ENCODE measurements at regions not wholly inside any gene's neighbourhood (a gene's known extent, or its start where the extent isn't known, plus 50 kb on each side); places are given as distances from the start of the nearest gene placed in this dataset.

- DNase-seq: no peak
- Mint-ChIP-seq H3K4me3 (no peak overlapping the region), H3K27ac (no peak overlapping the region), H3K27me3 (no peaks in the 10 kb centered on the region), H3K9me3 (ENCODE audit: insufficient read depth) (peaks cover 4% of the 10 kb centered on the region), H3K4me1 (no peaks in the 10 kb centered on the region)
- Histone ChIP-seq H3K9ac (ENCODE audit: low read length) (no peak overlapping the region), H2AFZ (ENCODE audit: insufficient read depth, low read depth, low read length, poor library complexity, severe bottlenecking) (no peak overlapping the region), H4K20me1 (ENCODE audit: control insufficient read depth, insufficient read depth, low read length, poor library complexity, severe bottlenecking) (no peaks in the 10 kb centered on the region), H3K4me3 (ENCODE audit: control extremely low read depth in 1 of 5, extremely low read depth in 1 of 5, insufficient read depth in 1 of 5, low read depth in 2 of 5, low read length in 4 of 5) (no peak overlapping the region), H3K27me3 (replicated peaks in 1 of 4; ENCODE audit: control extremely low read depth in 1 of 4, control insufficient read depth in 3 of 4, insufficient read depth in 4 of 4, low read length in 3 of 4) (no peaks in the 10 kb centered on the region), H3K9me3 (ENCODE audit: control extremely low read depth in 1 of 3, control insufficient read depth in 2 of 3, insufficient read depth in 1 of 3, low read length in 2 of 3) (peaks cover 0 to 5% (median 0%) of the 10 kb centered on the region in 3 donors), H3K79me2 (ENCODE audit: control insufficient read depth, insufficient read depth, low read length) (no peaks in the 10 kb centered on the region), H3K4me1 (ENCODE audit: control insufficient read depth in 2 of 2, insufficient read depth in 2 of 2, low read length in 2 of 2) (no peaks in the 10 kb centered on the region), H3K27ac (ENCODE audit: low read length in 2 of 2) (no peak overlapping the region), H3K4me2 (replicated peaks; ENCODE audit: low read depth, low read length, poor library complexity, severe bottlenecking) (no peak overlapping the region), H3K36me3 (replicated peaks in 1 of 2; ENCODE audit: control extremely low read depth in 1 of 2, control insufficient read depth in 1 of 2, extremely low read depth in 1 of 2, insufficient read depth in 2 of 2, low read length in 1 of 2) (no peaks in the 10 kb centered on the region)
- intact Hi-C loops (cut with micrococcal nuclease): no loop called here
- CTCF ChIA-PET: no interaction called here
- ATAC-seq (ENCODE audit: low read depth): no peak
- POLR2A ChIA-PET: no interaction called here
- TF ChIP-seq EZH2 (IDR thresholded peaks at IDR 0.05; ENCODE audit: borderline replicate concordance, insufficient read depth, low read depth, low read length, poor library complexity, severe bottlenecking) (no peak), CTCF (IDR thresholded peaks at IDR 0.05) (no peak)
These were observed 137.4 kb upstream of the PRR16 start for GRCh38 chr5:120326651-120327050.

GRCh38 chr5:120327180-120327579 lies 136.9 kb upstream of the PRR16 start:
- ChIA-PET POLR2A (no interaction called here), CTCF (no interaction called here)
- WGBS (ENCODE audit: insufficient coverage): no CpG with 5 or more reads among the region's 2 CpGs
- Histone ChIP-seq H3K4me1 (ENCODE audit: control insufficient read depth in 2 of 2, insufficient read depth in 2 of 2, low read length in 2 of 2) (no peaks in the 10 kb centered on the region), H3K9me3 (ENCODE audit: control extremely low read depth in 1 of 3, control insufficient read depth in 2 of 3, insufficient read depth in 1 of 3, low read length in 2 of 3) (peaks cover 0 to 5% (median 0%) of the 10 kb centered on the region in 3 donors), H3K79me2 (ENCODE audit: control insufficient read depth, insufficient read depth, low read length) (no peaks in the 10 kb centered on the region), H3K36me3 (replicated peaks in 1 of 2; ENCODE audit: control extremely low read depth in 1 of 2, control insufficient read depth in 1 of 2, extremely low read depth in 1 of 2, insufficient read depth in 2 of 2, low read length in 1 of 2) (no peaks in the 10 kb centered on the region), H3K27ac (ENCODE audit: low read length in 2 of 2) (no peak overlapping the region), H4K20me1 (ENCODE audit: control insufficient read depth, insufficient read depth, low read length, poor library complexity, severe bottlenecking) (no peaks in the 10 kb centered on the region), H2AFZ (ENCODE audit: insufficient read depth, low read depth, low read length, poor library complexity, severe bottlenecking) (no peak overlapping the region), H3K27me3 (replicated peaks in 1 of 4; ENCODE audit: control extremely low read depth in 1 of 4, control insufficient read depth in 3 of 4, insufficient read depth in 4 of 4, low read length in 3 of 4) (no peaks in the 10 kb centered on the region), H3K4me2 (replicated peaks; ENCODE audit: low read depth, low read length, poor library complexity, severe bottlenecking) (no peak overlapping the region), H3K4me3 (ENCODE audit: control extremely low read depth in 1 of 5, extremely low read depth in 1 of 5, insufficient read depth in 1 of 5, low read depth in 2 of 5, low read length in 4 of 5) (no peak overlapping the region), H3K9ac (ENCODE audit: low read length) (no peak overlapping the region)
- no peak for TF ChIP-seq CTCF (IDR thresholded peaks at IDR 0.05)
- TF ChIP-seq EZH2 (IDR thresholded peaks at IDR 0.05; ENCODE audit: borderline replicate concordance, insufficient read depth, low read depth, low read length, poor library complexity, severe bottlenecking): no peak
- H3K9me3 Mint-ChIP-seq (ENCODE audit: insufficient read depth): peaks cover 4% of the 10 kb centered on the region
- H3K27ac Mint-ChIP-seq: no peak overlapping the region
- intact Hi-C loops (cut with micrococcal nuclease): no loop called here
- H3K27me3 Mint-ChIP-seq: no peaks in the 10 kb centered on the region
- H3K4me3 Mint-ChIP-seq: no peak overlapping the region
- ATAC-seq (ENCODE audit: low read depth) (no peak), DNase-seq (no peak)
- H3K4me1 Mint-ChIP-seq: no peaks in the 10 kb centered on the region

Measured in B cell (primary cell).